Anterior cingulate cortex (tissue), 58 donors: ENCODE measurements at regions not wholly inside any gene's neighbourhood (a gene's known extent, or its start where the extent isn't known, plus 50 kb on each side); places are given as distances from the start of the nearest gene placed in this dataset.

Source experiments
- DNase-seq, 58 donors: peaks; one replicate each; lab custom pipeline; 2025; lab: John Stamatoyannopoulos, UW

GRCh38 chr1:235027076-235027861 lies 101.4 kb downstream of the TOMM20 start:
- DNase-seq: no peak

- no peak for DNase-seq
These were observed 103.1 kb downstream of the TOMM20 start for GRCh38 chr1:235025422-235025984.

- DNase-seq: no peak
These were observed 103.8 kb downstream of the TOMM20 start for GRCh38 chr1:235024711-235025421.

DNA sequence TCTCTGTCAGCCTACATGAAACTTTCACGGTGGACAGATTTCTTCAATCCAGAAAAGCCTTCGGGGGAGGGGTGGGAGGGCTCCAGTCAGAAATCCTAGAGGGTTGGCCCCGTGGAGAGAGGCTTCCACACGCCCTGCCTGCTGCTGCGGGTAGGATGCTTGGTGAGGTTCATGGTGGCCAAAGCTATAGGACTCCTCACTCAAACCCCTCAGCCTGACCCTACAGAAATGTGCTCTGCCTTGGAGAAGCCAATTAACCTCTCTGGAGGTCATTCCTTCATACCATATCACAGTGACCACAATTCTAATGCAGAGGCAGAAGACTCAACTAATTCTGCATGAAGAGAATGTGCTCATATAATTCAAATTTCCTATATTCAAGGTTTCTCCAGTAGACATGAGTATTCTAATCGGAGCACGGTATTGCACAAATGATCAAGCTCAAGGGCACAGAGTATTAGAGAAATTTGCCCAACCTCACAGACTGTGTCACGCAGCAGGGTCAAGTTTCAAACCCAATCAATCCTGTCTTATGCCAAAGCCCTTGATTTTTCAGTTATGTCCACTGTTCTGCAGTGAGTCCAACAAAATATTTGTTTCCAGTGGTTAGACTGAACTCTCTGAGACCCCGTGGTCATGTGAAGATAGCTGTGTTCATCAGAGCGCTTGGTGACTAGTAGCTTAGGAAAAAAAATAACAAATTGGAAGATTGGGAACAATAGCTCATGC lies 104.8 kb downstream of the TOMM20 start:
- no peak for DNase-seq

- no peak for DNase-seq
These were observed 105.5 kb downstream of the TOMM20 start for GRCh38 chr1:235022981-235023710.

- DNase-seq: peak in 23 of 58 donors; percentile 4 to 70 (median 28)
These were observed 106.2 kb downstream of the TOMM20 start for GRCh38 chr1:235022341-235022980.

- DNase-seq: no peak
These were observed 106.8 kb downstream of the TOMM20 start for GRCh38 chr1:235021815-235022214.

DNA sequence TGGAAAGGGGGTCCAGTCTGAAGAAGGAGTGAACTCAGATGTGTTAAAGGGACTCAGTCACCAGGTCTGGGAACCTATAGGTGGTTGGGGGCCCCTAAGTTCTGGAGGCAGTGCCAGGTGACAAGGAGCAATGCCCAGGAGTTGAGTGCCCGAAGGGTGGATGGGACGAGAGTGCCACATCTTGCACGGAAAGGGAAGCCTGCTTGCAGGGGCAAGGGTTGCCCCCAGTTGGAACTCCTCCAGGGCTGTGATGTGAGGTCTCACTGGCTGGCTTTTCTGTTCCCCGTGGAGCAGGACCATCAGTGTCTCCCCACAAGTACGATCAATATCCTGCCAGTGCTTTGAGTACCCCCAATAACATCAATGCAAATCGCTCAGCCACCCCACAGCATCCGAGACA lies 107.3 kb downstream of the TOMM20 start:
- no peak for DNase-seq

- no peak for DNase-seq
These were observed 108.7 kb downstream of the TOMM20 start for GRCh38 chr1:235019961-235020360.

- DNase-seq: no peak
These were observed 109.2 kb downstream of the TOMM20 start for GRCh38 chr1:235019471-235019870.

GRCh38 chr1:235018720-235019444 lies 109.8 kb downstream of the TOMM20 start:
- no peak for DNase-seq

- peak in 1 of 58 donors; percentile 7 for DNase-seq
These were observed 110.5 kb downstream of the TOMM20 start for GRCh38 chr1:235018161-235018560.

DNA sequence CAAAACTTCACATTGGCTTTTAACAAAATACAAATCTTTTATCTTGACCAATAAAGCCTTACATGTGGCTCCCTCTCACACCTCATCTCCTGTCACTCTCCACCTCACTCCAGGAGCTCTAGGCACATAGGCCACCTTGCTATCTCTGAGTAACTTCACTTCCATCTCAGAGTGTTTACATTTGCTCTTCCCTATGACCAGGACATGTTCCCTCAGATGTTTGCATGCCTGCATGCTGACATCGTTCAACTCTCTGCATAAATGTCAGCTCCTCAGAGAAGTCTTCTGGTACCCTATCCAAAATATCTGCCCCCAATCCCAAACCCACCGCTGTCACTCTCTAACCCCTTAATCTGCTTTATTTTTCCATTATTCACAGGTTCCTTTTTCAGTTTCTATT lies 110.9 kb downstream of the TOMM20 start:
- DNase-seq: no peak

DNA sequence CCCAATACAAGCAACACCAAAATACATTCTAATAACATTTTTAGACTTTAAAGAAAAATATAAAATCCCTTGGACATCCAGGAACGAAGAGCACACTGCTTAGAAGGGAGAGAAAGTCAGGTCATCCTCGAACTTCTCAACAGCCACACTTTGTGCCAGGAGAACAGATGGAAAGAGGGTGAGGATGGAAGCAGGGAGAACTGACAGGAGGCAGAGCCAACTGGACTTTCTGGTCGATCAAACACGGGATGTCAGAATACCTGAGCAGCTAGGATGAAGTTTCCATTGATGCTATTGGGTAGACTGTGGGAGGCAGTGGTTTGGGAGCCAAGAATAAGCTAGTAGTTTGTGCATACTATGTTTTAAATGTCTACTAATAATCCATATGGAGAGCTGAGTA lies 111.4 kb downstream of the TOMM20 start:
- no peak for DNase-seq

GRCh38 chr1:235015291-235015985 lies 113.2 kb downstream of the TOMM20 start:
- peak in 2 of 58 donors; percentile 5 to 7 for DNase-seq

GRCh38 chr1:235014756-235015155 lies 113.9 kb downstream of the TOMM20 start:
- DNase-seq: no peak

DNA sequence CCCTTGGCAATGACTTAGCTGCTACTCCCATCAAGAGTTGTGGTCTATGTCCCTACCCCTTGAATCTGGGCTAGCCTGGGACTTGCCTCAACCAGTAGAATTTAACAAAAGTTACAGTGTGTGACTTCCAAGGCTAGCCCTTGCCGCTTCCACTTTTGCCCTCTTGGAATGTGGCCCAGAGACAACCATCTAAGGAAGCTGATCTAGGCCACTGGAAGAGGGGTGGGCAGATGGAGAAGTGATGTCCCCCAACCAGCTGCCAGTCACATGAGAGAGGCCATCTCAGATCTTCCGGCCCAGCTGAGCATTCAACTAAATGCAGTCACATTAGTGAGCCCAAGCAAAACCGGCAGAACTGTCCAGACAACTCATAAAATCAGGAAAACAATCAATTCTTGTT lies 115.1 kb downstream of the TOMM20 start:
- peak in 8 of 58 donors; percentile 5 to 24 (median 10) for DNase-seq
